ENCODE measurements at regions not wholly inside any gene's neighbourhood (a gene's known extent, or its start where the extent isn't known, plus 50 kb on each side); places are given as distances from the start of the nearest gene placed in this dataset.
"Not testable (repeated sequence)": the region's sequence is repeated elsewhere in the genome, so short reads cannot be mapped to it uniquely, and the experiment has no call there.

GRCh38 chr15:62500325-62500724 is 335.2 kb upstream of the C2CD4B start:
- no peak for DNase-seq (ENCODE audit: low spot score)

DNA sequence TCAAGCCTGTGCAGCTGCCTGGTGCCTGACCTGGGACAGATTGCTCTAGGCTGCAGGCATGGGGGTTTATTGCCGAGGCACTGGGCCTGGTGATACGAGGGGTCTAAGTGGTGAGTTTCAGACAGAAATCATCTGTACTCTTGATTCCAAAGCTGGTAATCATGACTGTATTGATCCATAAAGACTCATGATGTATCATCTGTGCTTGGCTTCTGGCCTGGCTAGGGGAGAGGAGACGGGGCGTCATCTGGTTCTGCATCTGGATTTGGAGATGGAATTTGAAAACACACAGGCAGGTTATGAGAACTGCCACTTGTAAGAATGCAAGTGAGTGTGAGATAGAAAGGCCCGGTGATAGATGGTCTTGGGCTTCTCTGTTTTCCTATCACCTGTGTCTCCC is 337.4 kb upstream of the C2CD4B start:
- no peak for DNase-seq (ENCODE audit: low spot score)

- no peak for DNase-seq (ENCODE audit: low spot score)
These were observed 338.4 kb upstream of the C2CD4B start for GRCh38 chr15:62503451-62503850.

DNA sequence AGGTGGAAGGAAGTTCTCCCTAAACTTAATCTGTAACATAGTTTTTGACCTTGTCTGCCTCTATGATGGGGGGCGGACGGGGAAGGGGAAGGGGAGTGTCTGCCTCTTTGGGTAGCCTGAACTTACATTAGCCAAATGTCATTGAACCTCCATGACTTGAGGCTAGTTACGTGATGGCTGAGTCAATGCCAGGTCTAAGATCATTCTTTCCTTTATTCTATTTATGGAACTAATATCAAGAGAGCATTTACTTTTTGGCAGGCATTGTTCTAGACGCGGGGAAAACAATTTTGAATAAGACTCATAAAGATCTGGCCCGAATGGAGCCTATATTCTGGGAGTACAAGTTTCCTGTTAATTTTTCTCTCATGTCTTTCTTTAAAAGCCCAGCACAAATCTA is 340.7 kb upstream of the C2CD4B start:
- DNase-seq (ENCODE audit: low spot score): no peak

DNA sequence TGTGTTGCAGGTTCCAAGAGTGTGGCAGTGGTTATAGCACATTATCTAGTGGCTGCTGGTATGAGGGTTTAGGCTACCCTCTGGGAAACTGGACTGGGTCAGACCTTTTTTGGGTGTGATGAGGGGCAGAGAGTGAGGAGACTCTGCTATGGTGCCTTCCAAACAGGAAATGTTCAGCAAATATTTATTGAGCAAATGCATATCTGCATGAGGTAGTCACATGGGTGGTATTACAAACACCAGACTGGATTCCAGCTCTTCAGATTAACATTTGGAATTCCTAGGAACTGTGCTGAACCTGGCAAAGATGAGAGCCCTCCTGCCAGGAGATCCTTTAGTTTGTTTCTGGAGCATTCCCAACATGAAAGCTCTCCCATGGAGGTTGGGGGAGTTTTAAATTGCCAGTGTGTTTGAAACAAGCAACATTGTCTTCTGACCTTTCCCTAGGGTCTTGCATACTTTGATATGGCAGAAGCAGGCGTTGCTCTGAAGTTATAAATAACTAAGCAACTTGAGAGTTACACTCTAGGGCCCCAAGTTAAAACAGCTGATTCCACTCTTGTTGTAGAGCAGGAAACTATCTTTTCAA is 341.2 kb upstream of the C2CD4B start:
- peak; percentile 56 for DNase-seq (ENCODE audit: low spot score)

DNA sequence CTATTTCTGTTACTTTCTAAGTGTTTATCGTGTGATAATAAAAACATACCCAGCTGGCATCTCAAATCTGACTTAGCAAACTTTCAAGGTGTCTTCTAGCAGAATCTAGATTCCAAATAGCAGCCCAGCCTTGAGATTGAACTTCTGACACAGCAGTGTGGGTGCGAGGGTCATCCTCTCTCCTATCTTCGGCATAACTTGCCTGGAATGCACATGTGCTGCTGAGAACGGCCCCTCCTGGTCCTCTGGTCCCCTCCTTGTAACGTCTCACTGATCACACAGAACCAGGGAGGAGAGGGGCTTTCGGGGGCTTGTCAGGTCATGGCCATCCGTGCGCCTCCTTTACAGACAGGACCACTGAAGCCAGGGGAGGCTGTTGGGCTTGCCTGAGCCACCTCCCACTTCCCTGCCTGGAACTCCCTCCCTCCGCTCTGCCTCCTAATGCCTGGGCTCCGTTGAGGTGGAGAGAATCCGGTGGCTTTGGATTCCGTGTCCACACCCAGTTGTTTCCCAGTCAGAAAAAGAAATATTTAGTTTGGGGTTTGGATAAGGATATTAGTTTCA is 344.4 kb upstream of the C2CD4B start:
- DNase-seq (ENCODE audit: low spot score): no peak

- DNase-seq (ENCODE audit: low spot score): no peak
These were observed 345.7 kb upstream of the C2CD4B start for GRCh38 chr15:62510791-62511190.

GRCh38 chr15:62512904-62513303 is 347.8 kb upstream of the C2CD4B start:
- DNase-seq (ENCODE audit: low spot score): no peak

DNA sequence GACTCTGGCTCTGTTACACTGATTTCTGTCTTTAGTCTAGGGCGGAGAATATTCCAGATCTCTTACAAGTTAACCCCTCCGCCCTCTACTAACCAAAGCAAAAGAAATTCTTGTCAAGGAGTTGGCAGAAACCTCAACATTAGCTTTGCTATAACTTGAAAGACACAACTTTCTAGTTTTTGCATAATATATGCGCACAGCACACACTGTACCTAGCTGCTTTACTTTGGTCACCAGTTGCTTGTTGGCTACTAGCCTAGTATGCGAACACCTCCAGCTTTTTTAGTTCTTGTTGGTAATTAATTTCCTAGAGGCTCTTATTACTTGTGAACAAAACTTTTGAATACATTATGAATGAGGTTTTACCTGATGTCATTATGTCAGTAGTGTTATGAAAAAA is 348.8 kb upstream of the C2CD4B start:
- no peak for DNase-seq (ENCODE audit: low spot score)

- DNase-seq (ENCODE audit: low spot score): no peak
These were observed 350.8 kb upstream of the C2CD4B start for GRCh38 chr15:62515696-62516395.

GRCh38 chr15:62517541-62517940 is 352.5 kb upstream of the C2CD4B start:
- DNase-seq (ENCODE audit: low spot score): no peak

- not testable (repeated sequence) for DNase-seq (ENCODE audit: low spot score)
These were observed 353.6 kb upstream of the C2CD4B start for GRCh38 chr15:62518666-62519065.

- no peak for DNase-seq (ENCODE audit: low spot score)
These were observed 354.8 kb upstream of the C2CD4B start for GRCh38 chr15:62519900-62520299.

DNA sequence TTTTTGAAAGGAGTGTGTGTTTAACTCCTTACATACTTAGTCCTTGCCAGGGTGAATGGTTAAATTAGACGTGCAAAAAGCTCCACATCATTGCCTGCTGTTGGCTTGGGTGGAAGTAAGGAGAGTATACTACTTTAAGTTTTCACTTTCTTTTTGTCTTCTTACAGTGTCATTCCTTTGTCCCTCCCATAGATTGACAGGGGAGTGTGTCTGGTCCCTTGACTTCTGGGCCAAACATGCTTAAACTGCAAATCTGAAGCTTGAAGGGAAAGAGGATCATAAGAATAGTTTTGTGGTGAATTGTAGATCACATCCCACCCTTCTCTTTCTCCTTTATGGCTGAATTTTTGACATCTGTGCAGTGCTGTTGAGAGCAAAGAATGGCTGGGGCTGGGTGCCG is 355.8 kb upstream of the C2CD4B start:
- DNase-seq (ENCODE audit: low spot score): peak; percentile 52

- no peak for DNase-seq (ENCODE audit: low spot score)
These were observed 356.3 kb upstream of the C2CD4B start for GRCh38 chr15:62521396-62521795.

DNA sequence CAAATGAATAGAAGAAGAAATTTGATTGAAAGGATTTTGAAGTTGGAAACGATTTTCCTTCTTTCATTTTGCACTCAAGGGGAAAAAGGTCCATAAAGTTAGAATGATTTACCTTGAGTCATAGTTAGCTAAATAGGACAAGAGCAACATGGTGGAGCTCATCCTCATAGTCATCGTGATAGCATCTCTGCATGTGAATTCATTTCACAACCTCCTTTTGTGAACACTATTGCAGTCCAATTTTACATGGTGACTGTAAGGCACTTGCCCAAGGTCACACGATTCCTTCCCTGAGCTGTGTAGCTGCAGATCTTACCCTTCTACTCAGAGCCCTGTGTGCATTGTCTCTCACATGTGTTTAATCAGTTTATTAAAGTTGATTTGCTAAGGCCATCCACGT is 359.8 kb upstream of the C2CD4B start:
- DNase-seq (ENCODE audit: low spot score): no peak

DNA sequence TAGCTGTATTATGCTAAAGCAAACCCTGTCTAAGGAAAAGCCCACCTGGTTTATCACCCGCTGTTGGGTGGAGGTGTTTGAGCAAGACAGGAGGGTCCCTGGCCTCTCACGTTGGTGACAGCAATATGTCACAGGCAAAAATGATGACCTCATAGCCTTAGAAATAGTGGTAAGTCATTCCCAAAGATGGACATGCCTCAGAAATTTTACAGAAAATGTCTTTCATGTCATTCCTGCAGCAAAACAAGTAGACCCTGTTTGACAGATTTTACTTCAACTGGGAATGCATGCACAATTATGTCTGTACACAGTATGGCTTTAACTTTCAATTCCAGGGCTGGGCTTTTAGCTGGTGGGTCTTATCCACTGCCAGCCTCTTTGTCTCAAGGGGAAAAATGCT is 362.3 kb upstream of the C2CD4B start:
- DNase-seq (ENCODE audit: low spot score): no peak

DNA sequence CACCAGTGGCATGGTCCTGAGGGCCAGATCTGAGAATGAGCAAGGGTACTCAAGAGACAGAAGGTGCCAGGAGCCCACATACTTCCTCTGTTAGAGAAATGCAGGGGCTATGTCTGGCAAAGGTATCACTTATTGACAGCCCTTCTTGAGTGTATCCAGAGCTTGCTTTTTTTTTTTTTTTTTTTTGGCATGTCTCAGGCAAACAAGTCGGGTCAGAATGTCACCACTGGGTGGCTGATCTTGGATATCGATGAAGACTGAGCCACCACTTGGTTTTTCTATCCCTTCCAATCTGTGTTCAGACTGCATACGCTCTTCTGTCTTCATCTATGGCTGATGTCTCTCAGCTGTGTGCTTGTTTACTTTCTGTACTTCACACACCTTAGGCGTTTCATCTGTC is 363.4 kb upstream of the C2CD4B start:
- no peak for DNase-seq (ENCODE audit: low spot score)

DNA sequence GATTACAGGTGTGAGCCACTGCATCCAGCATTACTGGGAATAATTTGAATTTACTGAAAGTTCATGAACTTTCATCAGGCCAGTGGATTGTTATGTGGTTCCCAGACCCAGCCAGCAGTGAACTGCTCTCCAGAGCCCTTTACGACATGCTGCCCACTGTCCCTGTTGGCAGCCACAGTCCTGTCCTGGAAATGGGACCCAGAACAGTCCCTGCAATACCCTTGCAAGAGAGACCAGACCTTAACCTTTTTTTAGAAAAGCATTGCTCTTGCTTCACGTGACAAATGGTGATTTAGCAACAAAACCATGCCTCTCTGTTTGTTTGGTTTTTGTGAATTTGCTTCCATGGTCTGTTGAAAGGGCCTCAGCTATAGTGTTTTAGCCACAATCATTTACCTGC is 367.3 kb upstream of the C2CD4B start:
- no peak for DNase-seq (ENCODE audit: low spot score)

DNA sequence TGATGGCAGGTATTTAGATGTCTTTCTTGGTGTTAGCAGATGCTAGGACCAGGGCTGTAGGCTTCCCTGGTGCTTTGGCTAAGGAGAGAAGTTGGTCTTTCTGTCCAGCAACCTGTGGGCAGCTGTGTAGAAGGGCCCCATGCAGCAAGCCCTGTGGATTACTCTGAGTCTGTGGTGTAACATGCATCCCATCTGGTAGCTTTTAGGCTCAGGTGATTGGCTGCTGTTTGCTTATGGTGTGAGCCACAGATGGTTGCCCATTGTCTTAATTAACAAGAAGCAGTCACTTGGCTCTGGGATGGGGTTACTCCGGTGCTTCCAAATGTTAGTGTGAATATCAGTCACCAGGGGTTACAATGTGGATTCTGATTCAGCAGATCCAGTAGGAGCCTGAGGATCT is 368.6 kb upstream of the C2CD4B start:
- no peak for DNase-seq (ENCODE audit: low spot score)

- no peak for DNase-seq (ENCODE audit: low spot score)
These were observed 369.9 kb upstream of the C2CD4B start for GRCh38 chr15:62534996-62535395.

DNA sequence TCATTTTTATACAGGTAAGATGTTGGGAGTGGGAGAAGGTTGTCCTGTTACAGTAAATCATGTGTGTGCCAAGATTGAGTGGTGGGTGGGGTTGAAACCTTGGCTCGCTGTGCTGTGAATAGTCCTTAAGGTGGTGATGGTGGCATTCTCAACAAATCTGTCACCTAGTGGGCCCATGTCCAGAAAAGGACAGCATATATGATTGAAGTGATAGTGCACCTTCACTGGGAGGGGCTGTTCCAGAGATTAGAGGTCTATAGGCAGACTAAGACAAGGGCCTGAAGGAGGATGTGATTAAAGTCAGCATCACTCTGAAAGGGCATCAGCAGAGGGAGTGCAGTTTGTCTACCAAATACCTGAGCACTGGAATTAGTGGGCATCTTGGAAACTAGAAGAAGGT is 374.2 kb upstream of the C2CD4B start:
- no peak for DNase-seq (ENCODE audit: low spot score)

DNA sequence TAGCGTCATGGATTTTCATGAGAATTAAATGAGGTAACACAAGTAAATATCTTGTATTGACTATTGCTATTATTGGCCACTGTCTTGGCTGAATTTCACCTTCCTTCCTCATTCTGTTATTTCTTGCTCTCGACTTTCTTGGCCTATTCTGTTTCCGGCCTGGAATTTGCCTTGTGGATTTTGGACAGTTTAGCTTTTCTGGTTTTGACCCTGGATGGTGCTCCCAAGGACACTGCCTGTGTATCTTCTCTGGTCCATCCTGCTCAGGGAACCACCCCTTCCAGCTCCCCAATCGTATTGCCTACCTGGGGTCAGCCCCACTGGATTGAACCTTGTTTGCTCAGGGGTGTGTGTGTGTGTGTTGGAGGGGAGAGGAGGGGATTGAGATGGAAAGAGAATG is 376.2 kb upstream of the C2CD4B start:
- no peak for DNase-seq (ENCODE audit: low spot score)

GRCh38 chr15:62541846-62542245 is 376.8 kb upstream of the C2CD4B start:
- no peak for DNase-seq (ENCODE audit: low spot score)

Measured in umbilical cord (tissue), 1 donor.